Transverse colon (tissue), 3 donors: ENCODE measurements at regions not wholly inside any gene's neighbourhood (a gene's known extent, or its start where the extent isn't known, plus 50 kb on each side); places are given as distances from the start of the nearest gene placed in this dataset.

ENCODE experiments used
- CTCF ChIP-seq, 5 experiments: fragments of 200-600 bp in 3 of 5; fragments of 450-650 bp in 2 of 5; sonication (generic) in 3 of 5; IDR thresholded peaks; 1 replicate in 2 of 5; 2 replicates in 3 of 5; pipeline ENCODE4 v1.5.1; 2016 to 2017; ENCODE audit warnings: antibody characterized with exemption in 5 of 5, inconsistent platforms in 3 of 5, mild to moderate bottlenecking in 2 of 5, moderate library complexity in 1 of 5
- POLR2A ChIP-seq: fragments of 450-650 bp; IDR thresholded peaks from one replicate; pipeline ENCODE4 v1.6.1; 2016; ENCODE audit warnings: antibody characterized with exemption, mild to moderate bottlenecking, moderate library complexity

- TF ChIP-seq CTCF (IDR thresholded peaks at IDR 0.05): no peak
- TF ChIP-seq POLR2A: no peak
These were observed 477.9 kb upstream of the HTR2A start for GRCh38 chr13:47374741-47375140.
